GM21717 (cell line): ENCODE measurements at regions not wholly inside any gene's neighbourhood (a gene's known extent, or its start where the extent isn't known, plus 50 kb on each side); places are given as distances from the start of the nearest gene placed in this dataset.

Experiments used
- ATAC-seq: cut with Tn5 transposase; IDR thresholded peaks from one replicate; pipeline ENCODE4 v1.9.1; 2021; ENCODE audit warnings: mild to moderate bottlenecking, moderate library complexity; ENCODE audit not compliant: unreplicated experiment

DNA sequence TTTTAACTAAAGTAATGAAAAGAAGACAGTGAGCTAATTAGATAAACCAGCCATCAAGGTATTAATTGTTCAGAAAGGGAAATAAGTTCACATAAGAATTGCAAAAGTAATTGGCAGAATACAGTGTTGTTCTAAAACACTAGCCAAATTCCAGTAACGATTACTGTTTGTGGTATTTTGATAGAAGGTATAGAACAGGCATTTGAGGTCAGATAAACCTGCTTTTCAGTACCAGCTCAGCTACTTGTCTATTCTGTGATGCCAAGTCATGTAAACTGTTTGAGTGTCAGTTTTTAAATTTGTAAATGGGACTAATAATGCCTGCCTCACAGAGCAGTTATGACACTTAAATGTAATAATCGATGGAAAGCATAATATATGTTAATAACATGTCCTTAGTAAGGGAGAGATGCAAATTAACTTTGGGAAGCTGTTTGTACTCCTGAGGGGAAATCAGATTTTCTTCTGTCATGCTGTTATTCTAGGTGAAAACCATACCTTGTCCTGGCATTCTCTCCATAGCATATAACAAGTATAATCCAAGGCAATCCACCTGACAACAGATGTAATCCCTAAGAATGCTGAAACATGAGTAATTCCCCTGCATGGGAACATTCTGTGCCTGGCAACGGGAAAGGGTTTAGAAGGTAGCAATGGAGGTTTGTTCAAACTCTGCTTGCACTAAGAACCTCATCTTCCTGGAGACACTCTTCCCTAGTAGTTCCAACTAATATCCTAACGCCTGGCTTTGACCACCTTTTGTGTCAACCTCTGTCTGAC lies 509.5 kb upstream of the PAPPA start:
- ATAC-seq, result no peak

GRCh38 chr9:115649991-115650472 lies 503.6 kb upstream of the PAPPA start:
- ATAC-seq, result no peak

- no peak for ATAC-seq
Observed at GRCh38 chr9:115650768-115651167, 502.8 kb upstream of the PAPPA start.

GRCh38 chr9:115651461-115651860 lies 502.1 kb upstream of the PAPPA start:
- no peak for ATAC-seq

DNA sequence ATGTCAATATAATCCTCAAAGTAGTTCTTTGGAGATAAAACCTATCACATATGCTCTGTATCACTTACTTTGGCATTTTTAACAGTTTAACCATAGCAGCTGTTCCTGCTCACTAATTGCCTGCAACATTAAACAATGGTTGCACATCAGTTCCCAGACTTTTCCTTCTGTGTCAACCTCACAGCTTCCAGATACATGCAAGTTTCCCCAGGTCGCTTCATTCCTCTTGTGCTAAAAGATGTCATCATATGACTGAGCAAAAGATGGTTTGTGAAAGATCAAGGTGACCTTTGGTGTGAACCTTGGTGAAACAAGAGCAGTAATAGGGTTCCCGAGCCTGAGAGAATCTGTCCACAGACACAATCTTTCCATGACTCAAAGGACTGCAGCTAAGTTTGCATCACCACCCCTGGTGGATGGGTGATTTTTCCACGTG lies 500.4 kb upstream of the PAPPA start:
- ATAC-seq, result no peak

- ATAC-seq, result no peak
Observed at GRCh38 chr9:115657695-115658094, 495.9 kb upstream of the PAPPA start.

DNA sequence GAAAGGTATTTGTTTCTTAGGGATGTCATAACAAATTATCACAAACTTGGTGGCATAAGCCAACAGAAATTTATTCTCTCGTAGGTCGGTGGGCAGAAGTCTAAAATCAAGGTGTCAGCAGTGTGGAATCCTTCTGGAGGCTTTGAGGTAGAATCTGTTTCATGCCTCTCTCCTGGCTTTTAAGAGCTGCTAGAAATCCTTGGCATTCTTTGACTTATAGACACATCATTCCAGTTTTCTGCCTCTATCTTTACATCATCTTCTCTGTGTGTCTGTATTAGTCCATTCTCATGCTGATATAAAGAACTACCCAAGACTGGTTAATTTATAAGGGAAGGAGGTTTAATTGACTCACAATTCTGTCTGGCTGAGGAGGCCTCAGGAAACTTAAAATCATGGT lies 488.1 kb upstream of the PAPPA start:
- no peak for ATAC-seq

DNA sequence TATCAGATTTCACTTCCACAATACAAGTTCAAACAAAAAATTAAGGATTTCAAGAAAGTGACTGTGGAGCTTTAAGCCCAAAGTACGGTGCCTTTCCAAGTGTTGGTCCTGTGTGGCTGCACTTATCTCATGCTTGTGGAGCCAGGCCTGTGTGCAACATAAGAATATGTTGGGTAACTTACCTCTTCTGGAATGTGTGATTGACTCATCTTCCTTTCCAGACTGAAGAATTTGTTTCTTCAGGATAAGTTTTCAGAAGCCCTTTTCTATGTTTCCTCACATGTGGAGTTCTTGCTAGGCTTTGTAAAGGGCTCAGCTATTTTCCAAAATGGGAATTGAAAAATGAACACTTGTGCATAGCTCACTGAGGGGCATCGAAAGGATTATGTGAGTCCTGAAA lies 485.1 kb upstream of the PAPPA start:
- no peak for ATAC-seq

GRCh38 chr9:115671236-115671962 lies 482.2 kb upstream of the PAPPA start:
- ATAC-seq, result no peak

DNA sequence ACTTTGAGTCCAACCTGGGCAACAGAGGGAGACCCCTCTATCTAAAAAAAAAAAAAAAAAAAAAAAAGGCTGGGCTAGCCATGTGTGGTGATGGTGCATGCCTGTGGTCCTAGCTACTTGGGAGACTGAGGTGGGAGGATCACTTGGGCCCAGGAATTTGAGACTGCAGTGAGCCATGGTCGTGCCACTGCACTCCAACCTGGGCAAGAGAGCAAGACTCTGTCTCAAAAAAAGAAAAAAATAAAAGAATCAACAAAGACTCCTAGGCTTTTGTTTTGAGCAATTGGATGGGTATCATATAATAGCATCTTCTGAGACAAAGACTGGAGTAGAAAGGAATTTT lies 481.7 kb upstream of the PAPPA start:
- no peak for ATAC-seq

GRCh38 chr9:115672477-115673316 lies 480.9 kb upstream of the PAPPA start:
- no peak for ATAC-seq

DNA sequence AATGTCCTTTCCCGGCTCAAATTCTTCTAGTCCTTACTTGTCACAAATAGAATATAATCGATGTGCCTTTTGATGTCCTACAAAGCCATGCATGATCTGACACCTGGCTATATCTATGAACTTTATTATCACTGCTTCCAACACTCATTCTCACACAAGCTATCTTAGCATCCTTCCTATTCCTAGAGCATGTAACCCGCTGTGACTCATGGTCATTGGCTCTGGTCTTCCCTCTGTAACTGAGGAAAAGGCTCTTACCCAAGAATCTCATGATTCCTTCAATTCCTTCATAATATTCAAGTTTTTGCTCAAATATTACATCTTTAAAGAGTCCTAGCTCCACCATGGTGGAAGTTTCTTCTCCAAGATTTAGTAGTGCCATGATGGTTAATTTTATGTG lies 480.0 kb upstream of the PAPPA start:
- no peak for ATAC-seq

DNA sequence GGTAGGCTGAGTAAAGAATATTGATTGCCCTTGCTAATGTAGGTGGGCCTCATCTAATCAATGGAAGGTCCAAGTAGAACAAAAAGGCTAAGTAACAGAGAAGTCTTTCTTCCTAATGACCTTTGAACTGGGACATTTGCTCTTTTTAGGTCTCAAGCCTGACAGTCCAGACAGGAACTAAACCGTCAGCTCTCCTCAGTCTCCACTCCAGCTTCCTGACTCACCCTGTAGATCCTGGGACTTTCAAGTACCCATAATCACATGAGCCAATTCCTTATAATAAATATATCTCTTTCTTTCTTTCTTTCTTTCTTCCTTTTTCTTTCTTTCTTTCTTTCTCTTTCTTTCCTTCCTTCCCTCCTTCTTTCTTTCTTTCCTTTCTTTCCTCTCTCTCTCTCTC lies 479.5 kb upstream of the PAPPA start:
- no peak for ATAC-seq

GRCh38 chr9:115675834-115676233 lies 477.8 kb upstream of the PAPPA start:
- ATAC-seq, result no peak

- no peak for ATAC-seq
Observed at GRCh38 chr9:115680231-115680630, 473.4 kb upstream of the PAPPA start.

GRCh38 chr9:115681585-115681984 lies 472.0 kb upstream of the PAPPA start:
- ATAC-seq, result no peak

- no peak for ATAC-seq
Observed at GRCh38 chr9:115686069-115686468, 467.5 kb upstream of the PAPPA start.

- no peak for ATAC-seq
Observed at GRCh38 chr9:115687356-115687755, 466.2 kb upstream of the PAPPA start.

DNA sequence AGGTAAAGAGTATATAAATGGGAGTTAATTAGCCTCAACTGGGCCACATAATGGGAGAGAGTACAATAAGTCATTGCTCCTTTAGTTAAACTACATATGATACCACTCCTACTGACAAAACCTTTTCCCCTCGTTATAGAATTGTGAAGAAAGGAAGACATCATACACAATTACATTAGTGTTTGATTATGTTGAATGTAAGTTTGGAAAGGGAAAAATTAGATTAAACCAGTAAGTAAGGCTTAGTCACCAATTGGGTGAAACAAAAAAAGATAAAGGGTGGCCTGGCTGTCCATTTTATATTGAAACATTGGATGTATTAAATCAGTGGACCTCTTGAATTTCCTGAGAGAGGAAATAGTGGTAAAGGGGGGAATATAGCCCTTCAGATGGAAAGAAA lies 464.3 kb upstream of the PAPPA start:
- no peak for ATAC-seq

- no peak for ATAC-seq
Observed at GRCh38 chr9:115690786-115691496, 462.6 kb upstream of the PAPPA start.

DNA sequence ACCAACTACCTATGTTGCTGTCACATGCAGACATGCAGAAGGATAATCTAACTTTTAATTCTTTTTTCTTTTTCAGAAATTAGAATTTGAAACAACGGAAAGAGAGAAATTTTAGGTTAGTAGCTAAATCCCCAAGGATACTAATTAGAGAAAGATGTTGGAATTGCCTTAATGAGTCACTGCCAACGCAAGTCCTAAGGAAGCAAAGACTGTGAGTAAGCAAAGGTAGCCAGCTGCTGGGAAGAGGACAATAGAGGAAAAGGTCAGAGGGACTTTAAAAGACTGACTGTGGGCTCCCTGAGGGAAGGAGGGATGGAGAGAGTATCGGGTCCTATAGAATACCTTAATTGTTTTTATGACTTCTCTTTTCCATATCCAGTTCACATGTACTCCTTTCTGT lies 461.9 kb upstream of the PAPPA start:
- ATAC-seq, result no peak
